HAP-1 (cell line): ENCODE measurements at regions not wholly inside any gene's neighbourhood (a gene's known extent, or its start where the extent isn't known, plus 50 kb on each side); places are given as distances from the start of the nearest gene placed in this dataset.
"Not testable (repeated sequence)": the region's sequence is repeated elsewhere in the genome, so short reads cannot be mapped to it uniquely, and the experiment has no call there.

ENCODE experiments used
- DNase-seq, 2 experiments: peaks; one replicate each; pipeline ENCODE4 v3.0.0-alpha.2; 2016 to 2020; ENCODE audit warnings: low spot score in 2 of 2
- H3K27me3 ChIP-seq: fragments of 250-450 bp; sonication (Bioruptor Pico); 2 replicates; pipeline ENCODE4 v1.5.1; 2020; ENCODE audit warnings: low read depth, mild to moderate bottlenecking, moderate library complexity
- H3K36me3 ChIP-seq: fragments of 250-450 bp; sonication (Bioruptor Pico); replicated peaks from 2 replicates; pipeline ENCODE4 v1.5.1; 2020; ENCODE audit warnings: mild to moderate bottlenecking
- H3K4me1 ChIP-seq: fragments of 250-450 bp; sonication (Bioruptor Pico); 2 replicates; pipeline ENCODE4 v1.5.1; 2020; ENCODE audit warnings: mild to moderate bottlenecking
- H3K4me3 ChIP-seq: fragments of 250-450 bp; sonication (Bioruptor Pico); 2 replicates; pipeline ENCODE4 v1.5.1; 2020; ENCODE audit warnings: mild to moderate bottlenecking, moderate library complexity
- H3K9me3 ChIP-seq: fragments of 250-450 bp; sonication (Bioruptor Pico); 2 replicates; pipeline ENCODE4 v1.5.1; 2020; ENCODE audit warnings: mild to moderate bottlenecking, moderate library complexity
- in situ Hi-C: fragments of 300-500 bp; cut with MboI; formaldehyde crosslinking; loops from 3 replicates; pipeline ENCODE4 v1.14.3; 2020; ENCODE audit warnings: low sequenced_read_pairs, inconsistent platforms, mixed read lengths

GRCh38 chr3:732326-732928 lies 360.4 kb upstream of the CNTN6 start:
- no peak for DNase-seq

DNA sequence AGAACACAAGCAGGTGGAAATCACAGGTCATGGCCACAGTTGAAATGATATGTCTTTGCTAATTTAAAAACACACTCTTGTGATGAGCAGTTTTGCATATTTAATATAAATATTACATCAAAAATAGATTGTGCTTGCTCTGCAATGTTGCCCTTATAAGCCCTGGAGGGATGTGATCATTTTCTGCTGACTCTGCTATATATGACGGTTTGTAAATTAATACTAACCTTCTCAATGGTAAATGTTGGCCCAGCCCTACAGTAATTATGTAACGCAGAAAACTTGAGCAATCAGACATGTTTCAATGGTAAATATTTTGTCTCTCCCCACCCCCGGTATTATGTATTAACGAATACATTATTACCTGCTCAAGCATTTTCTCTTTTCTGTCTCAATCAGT lies 359.5 kb upstream of the CNTN6 start:
- Histone ChIP-seq H3K4me3 (no peak overlapping the region), H3K27me3 (no peaks in the 10 kb centered on the region), H3K4me1 (no peaks in the 10 kb centered on the region), H3K36me3 (no peaks in the 10 kb centered on the region), H3K9me3 (no peaks in the 10 kb centered on the region)
- DNase-seq, result no peak
- in situ Hi-C loops, result no loop called here

More at GRCh38 chr3:732326-732928, 360.4 kb upstream of the CNTN6 start:
- Histone ChIP-seq H3K4me1 (no peaks in the 10 kb centered on the region), H3K4me3 (no peak overlapping the region), H3K27me3 (no peaks in the 10 kb centered on the region), H3K36me3 (no peaks in the 10 kb centered on the region), H3K9me3 (no peaks in the 10 kb centered on the region)
- in situ Hi-C loops, result no loop called here

DNA sequence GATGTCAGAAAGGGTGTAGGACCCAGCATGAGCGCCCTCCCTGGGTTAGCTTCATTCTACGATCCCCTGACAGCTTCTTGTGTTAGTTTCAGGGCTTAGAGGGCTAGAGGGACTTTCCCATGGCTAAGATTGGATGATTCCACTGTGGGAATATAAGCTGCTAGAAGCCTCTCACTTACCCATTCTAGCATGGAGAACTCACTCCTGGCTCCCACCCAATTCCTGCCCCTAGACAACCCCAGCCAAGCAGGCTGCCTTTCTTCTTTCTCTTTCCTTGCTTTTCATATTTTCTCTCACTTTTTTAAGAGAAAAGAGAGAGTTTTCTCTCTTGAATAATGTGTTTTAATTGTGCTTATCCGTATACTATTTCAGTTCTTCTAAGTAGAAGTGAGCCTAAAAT lies 335.1 kb upstream of the CNTN6 start:
- Histone ChIP-seq H3K9me3 (no peaks in the 10 kb centered on the region), H3K27me3 (no peaks in the 10 kb centered on the region), H3K4me3 (no peak overlapping the region), H3K36me3 (no peaks in the 10 kb centered on the region), H3K4me1 (no peaks in the 10 kb centered on the region)
- DNase-seq, result no peak
- in situ Hi-C loops, result no loop called here

DNA sequence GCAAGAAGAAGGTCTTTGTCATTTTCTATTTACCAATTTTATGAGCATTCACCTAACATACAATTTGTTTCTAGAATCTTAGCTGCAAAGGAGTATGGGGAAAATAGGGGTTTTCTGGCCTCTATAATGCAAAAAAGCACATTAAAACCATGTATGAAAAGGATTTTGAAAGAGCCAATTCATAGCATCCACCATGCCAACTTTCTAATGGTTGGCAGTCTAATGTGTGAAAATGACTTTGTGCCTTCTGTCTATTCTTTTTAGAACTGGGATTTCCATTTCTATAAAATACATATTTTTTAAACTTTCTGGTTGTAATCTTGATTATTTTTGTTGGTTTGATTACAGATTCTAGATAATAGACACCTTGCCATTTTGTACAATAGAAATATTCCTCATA lies 333.7 kb upstream of the CNTN6 start:
- Histone ChIP-seq H3K4me3 (no peak overlapping the region), H3K36me3 (no peaks in the 10 kb centered on the region), H3K9me3 (no peaks in the 10 kb centered on the region), H3K4me1 (no peaks in the 10 kb centered on the region), H3K27me3 (no peaks in the 10 kb centered on the region)
- in situ Hi-C loops, result no loop called here
- no peak for DNase-seq

DNA sequence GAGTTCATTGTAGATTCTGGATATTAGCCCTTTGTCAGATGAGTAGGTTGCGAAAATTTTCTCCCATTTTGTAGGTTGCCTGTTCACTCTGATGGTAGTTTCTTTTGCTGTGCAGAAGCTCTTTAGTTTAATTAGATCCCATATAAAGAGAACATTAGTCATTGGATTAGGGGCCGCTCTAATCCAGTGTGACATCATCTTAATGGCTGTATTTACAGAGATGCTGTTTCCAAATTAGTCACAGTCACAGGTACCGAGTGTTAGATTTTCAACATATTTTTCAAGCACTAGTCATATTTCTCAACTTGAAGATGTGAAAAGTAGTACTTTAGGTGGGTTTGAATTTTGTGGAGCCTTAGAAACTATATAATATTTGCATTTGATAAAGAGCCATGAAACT lies 319.4 kb upstream of the CNTN6 start:
- H3K4me3 ChIP-seq, H3K36me3 ChIP-seq, H3K27me3 ChIP-seq, H3K4me1 ChIP-seq, H3K9me3 ChIP-seq, DNase-seq, in situ Hi-C loops: not testable (repeated sequence)

DNA sequence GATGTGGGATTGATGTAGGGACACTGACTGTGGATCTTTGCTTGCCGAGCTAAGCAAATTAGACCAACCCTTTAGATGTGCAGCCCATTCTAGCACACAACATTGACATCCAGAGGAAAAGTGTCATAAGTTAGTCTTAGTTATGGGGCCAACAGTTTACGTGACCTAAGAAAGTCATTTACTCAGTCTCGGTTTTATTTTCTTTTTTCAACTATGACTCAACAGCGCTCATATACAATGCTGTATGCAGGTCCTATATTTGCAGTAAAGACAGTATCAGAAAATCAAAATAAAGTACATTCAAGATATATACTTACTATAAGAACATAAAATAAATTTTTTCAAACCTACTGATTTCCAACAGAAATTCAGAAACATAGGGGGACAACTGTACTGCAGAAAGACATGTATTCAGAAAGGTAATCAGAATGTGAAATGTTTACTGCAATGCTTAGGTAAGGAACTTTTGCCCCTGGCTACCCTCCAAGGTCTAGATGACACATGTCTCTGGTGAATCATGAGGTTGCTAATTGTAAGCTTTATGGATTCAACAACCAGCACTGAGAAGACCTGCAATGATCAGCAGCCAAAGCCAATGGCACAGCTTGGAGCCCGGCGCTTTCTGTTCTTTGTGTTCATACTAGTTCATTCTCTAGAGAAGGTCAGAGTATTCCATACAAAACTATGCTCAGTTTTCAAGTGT lies 317.5 kb upstream of the CNTN6 start:
- Histone ChIP-seq H3K27me3 (no peaks in the 10 kb centered on the region), H3K4me1 (no peaks in the 10 kb centered on the region), H3K9me3 (no peaks in the 10 kb centered on the region), H3K4me3 (no peak overlapping the region), H3K36me3 (no peaks in the 10 kb centered on the region)
- no peak for DNase-seq
- in situ Hi-C loops, result no loop called here

DNA sequence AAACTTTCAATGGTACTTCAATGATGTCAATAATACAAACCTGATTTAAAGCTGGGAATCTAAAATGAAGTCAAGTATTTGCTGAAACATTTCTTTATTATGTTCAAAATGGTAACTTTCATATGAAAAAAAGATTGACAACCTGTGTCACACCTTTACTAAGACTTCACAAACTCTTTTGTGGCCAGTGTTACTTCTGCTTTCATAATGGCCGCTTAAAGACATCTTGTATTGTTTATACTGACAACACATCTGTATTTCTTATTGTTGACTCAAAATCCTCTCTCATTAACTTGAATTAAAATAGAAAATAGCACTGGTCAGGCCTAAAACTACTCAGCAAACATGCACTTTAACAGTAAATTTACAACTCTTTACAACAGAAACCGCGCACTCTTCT lies 312.3 kb upstream of the CNTN6 start:
- in situ Hi-C loops, result no loop called here
- Histone ChIP-seq H3K36me3 (no peaks in the 10 kb centered on the region), H3K9me3 (no peaks in the 10 kb centered on the region), H3K4me1 (no peaks in the 10 kb centered on the region), H3K4me3 (no peak overlapping the region), H3K27me3 (no peaks in the 10 kb centered on the region)
- DNase-seq, result no peak

- Histone ChIP-seq H3K27me3 (no peaks in the 10 kb centered on the region), H3K36me3 (no peaks in the 10 kb centered on the region), H3K4me1 (no peaks in the 10 kb centered on the region), H3K9me3 (no peaks in the 10 kb centered on the region), H3K4me3 (no peak overlapping the region)
- no peak for DNase-seq
- in situ Hi-C loops, result no loop called here
Measured at GRCh38 chr3:791442-791841, 301.4 kb upstream of the CNTN6 start.

GRCh38 chr3:792630-793029 lies 300.2 kb upstream of the CNTN6 start:
- Histone ChIP-seq H3K27me3 (no peaks in the 10 kb centered on the region), H3K4me3 (no peak overlapping the region), H3K9me3 (no peaks in the 10 kb centered on the region), H3K36me3 (no peaks in the 10 kb centered on the region), H3K4me1 (no peaks in the 10 kb centered on the region)
- no peak for DNase-seq
- in situ Hi-C loops, result no loop called here

- Histone ChIP-seq H3K4me1 (no peaks in the 10 kb centered on the region), H3K36me3 (no peaks in the 10 kb centered on the region), H3K27me3 (no peaks in the 10 kb centered on the region), H3K4me3 (no peak overlapping the region), H3K9me3 (no peaks in the 10 kb centered on the region)
- peak in 1 of 2 experiments; percentile 68 for DNase-seq
- in situ Hi-C loops, result no loop called here
Measured at GRCh38 chr3:804211-804610, 288.6 kb upstream of the CNTN6 start.

DNA sequence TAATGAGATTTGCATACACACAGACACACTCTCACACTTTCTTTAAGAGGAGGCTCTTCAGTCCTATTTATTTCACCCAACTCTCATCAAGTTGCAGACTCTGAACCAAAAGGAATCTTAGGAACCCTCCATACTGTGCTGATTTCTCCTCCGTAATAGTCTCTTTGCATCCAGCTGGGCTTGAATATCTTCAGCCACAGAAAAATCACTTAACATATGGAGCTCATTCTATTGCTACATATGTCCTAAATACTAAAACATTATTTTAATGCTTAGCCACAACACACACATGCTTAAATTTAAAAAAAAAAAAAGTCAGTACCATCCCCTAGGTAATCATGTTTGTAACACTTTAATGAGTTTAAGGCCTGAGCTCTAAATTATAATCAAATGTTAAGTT lies 287.5 kb upstream of the CNTN6 start:
- no peaks in the 10 kb centered on the region for H3K36me3 ChIP-seq
- in situ Hi-C loops, result no loop called here
- no peaks in the 10 kb centered on the region for H3K27me3 ChIP-seq
- no peaks in the 10 kb centered on the region for H3K9me3 ChIP-seq
- no peak overlapping the region for H3K4me3 ChIP-seq
- no peak for DNase-seq
- no peaks in the 10 kb centered on the region for H3K4me1 ChIP-seq

DNA sequence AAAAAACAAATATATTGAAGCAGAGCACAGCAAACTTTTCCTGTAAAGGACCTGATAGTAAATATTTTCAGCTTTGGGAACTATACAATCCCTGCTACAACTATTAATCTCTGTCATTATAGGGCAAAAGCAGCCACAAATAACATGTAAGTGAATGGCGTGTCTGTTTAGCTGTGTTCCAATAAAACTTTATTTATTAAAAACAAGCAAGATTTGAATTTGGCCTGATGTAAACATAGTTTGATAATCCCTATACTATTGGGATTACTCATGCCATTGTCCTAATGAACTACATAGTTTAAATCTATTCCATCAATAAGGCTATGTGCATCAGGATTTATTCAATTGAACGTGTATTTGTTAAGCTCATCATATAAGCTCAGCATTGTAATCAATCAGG lies 286.8 kb upstream of the CNTN6 start:
- Histone ChIP-seq H3K4me1 (no peaks in the 10 kb centered on the region), H3K9me3 (no peaks in the 10 kb centered on the region), H3K27me3 (no peaks in the 10 kb centered on the region), H3K4me3 (no peak overlapping the region), H3K36me3 (no peaks in the 10 kb centered on the region)
- in situ Hi-C loops, result no loop called here
- DNase-seq, result no peak

- no peak for DNase-seq
- Histone ChIP-seq H3K9me3 (no peaks in the 10 kb centered on the region), H3K27me3 (no peaks in the 10 kb centered on the region), H3K4me1 (no peaks in the 10 kb centered on the region), H3K4me3 (no peak overlapping the region), H3K36me3 (no peaks in the 10 kb centered on the region)
- in situ Hi-C loops, result no loop called here
Measured at GRCh38 chr3:816605-817004, 276.2 kb upstream of the CNTN6 start.

GRCh38 chr3:834679-835078 lies 258.1 kb upstream of the CNTN6 start:
- Histone ChIP-seq H3K27me3 (no peaks in the 10 kb centered on the region), H3K4me1 (no peaks in the 10 kb centered on the region), H3K9me3 (no peaks in the 10 kb centered on the region), H3K4me3 (no peak overlapping the region), H3K36me3 (no peaks in the 10 kb centered on the region)
- DNase-seq, result no peak
- in situ Hi-C loops, result no loop called here

DNA sequence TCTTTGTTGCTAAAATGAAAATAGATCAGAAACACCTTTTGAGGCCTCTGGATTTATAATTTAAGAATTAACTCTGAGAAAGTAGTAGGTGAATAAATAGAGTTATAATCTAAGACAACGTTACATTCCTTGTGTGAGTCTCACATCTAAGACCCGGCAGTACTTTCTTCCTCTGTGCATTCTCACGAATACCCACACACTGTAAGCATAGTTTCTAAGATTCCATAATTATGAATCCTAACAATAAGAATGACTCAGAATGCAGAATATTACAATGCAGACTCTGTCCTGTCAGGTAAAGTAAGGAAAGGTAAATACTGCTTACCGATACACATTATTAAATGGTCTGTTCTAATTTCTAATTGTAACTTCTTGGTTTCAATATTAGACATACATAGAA lies 257.7 kb upstream of the CNTN6 start:
- Histone ChIP-seq H3K4me1 (no peaks in the 10 kb centered on the region), H3K36me3 (no peaks in the 10 kb centered on the region), H3K4me3 (no peak overlapping the region), H3K27me3 (no peaks in the 10 kb centered on the region), H3K9me3 (no peaks in the 10 kb centered on the region)
- no peak for DNase-seq
- in situ Hi-C loops, result no loop called here
